CD14-positive monocyte (primary cell): ENCODE measurements at regions not wholly inside any gene's neighbourhood (a gene's known extent, or its start where the extent isn't known, plus 50 kb on each side); places are given as distances from the start of the nearest gene placed in this dataset.

ENCODE experiments used
- DNase-seq, 3 donors: peaks; one replicate each; pipeline ENCODE4 v3.0.0-alpha.2; 2011 to 2022
- H2AFZ ChIP-seq: 2 replicates; pipeline ENCODE4 v1.6.0; 2012; ENCODE audit warnings: mild to moderate bottlenecking, low read depth, low read length, inconsistent platforms; ENCODE audit not compliant: insufficient read depth, poor library complexity, severe bottlenecking
- H3K27ac ChIP-seq, 2 donors: 1 replicate in 1 of 2; 2 replicates in 1 of 2; pipeline ENCODE4 v1.5.1; 2012 to 2013; ENCODE audit warnings: low read length in 2 of 2, control low read depth in 1 of 2, inconsistent platforms in 1 of 2, low read depth in 1 of 2, mild to moderate bottlenecking in 1 of 2
- H3K27me3 ChIP-seq, 2 donors: one replicate each; pipeline versions ENCODE4 v1.6.0 to v1.6.1; 2011 to 2013; ENCODE audit warnings: low read length in 2 of 2; ENCODE audit not compliant: control insufficient read depth in 2 of 2, insufficient read depth in 2 of 2
- H3K36me3 ChIP-seq, 2 donors: replicated peaks in 1 of 2; 1 replicate in 1 of 2; 2 replicates in 1 of 2; pipeline versions ENCODE4 v1.5.1 to v1.6.1; 2012 to 2013; ENCODE audit warnings: low read length in 2 of 2, control low read depth in 1 of 2, inconsistent platforms in 1 of 2, mild to moderate bottlenecking in 1 of 2; ENCODE audit not compliant: insufficient read depth in 2 of 2, control insufficient read depth in 1 of 2
- H3K4me1 ChIP-seq, 2 donors: 1 replicate in 1 of 2; 2 replicates in 1 of 2; pipeline versions ENCODE4 v1.5.1 to v1.6.1; 2012 to 2013; ENCODE audit warnings: low read length in 2 of 2, control low read depth in 1 of 2, inconsistent platforms in 1 of 2, mild to moderate bottlenecking in 1 of 2, moderate library complexity in 1 of 2; ENCODE audit not compliant: insufficient read depth in 2 of 2, control insufficient read depth in 1 of 2
- H3K4me2 ChIP-seq: replicated peaks from 2 replicates; pipeline ENCODE3; 2012; ENCODE audit warnings: low read length, moderate library complexity, mild to moderate bottlenecking; ENCODE audit not compliant: poor library complexity, severe bottlenecking; ENCODE audit errors: extremely low read depth
- H3K4me3 ChIP-seq, 3 experiments: fragments of 200-600 bp in 1 of 3; sonication (generic) in 1 of 3; replicated peaks in 1 of 3; 1 replicate in 2 of 3; 2 replicates in 1 of 3; pipeline ENCODE4 v1.5.1; 2011 to 2013; ENCODE audit warnings: low read length in 3 of 3, mild to moderate bottlenecking in 3 of 3, control low read depth in 2 of 3, low read depth in 2 of 3, inconsistent platforms in 1 of 3, moderate library complexity in 1 of 3
- H3K79me2 ChIP-seq: 2 replicates; pipeline ENCODE4 v1.6.0; 2012; ENCODE audit warnings: mild to moderate bottlenecking, control low read depth, inconsistent platforms, low read length, moderate library complexity; ENCODE audit not compliant: insufficient read depth
- H3K9ac ChIP-seq: 2 replicates; pipeline ENCODE4 v1.6.0; 2017; ENCODE audit warnings: low read length, mild to moderate bottlenecking; ENCODE audit not compliant: insufficient read depth, poor library complexity, severe bottlenecking
- H3K9me3 ChIP-seq, 2 donors: replicated peaks in 1 of 2; 1 replicate in 1 of 2; 2 replicates in 1 of 2; pipeline versions ENCODE4 v1.5.1 to v1.6.1; 2012 to 2013; ENCODE audit warnings: low read length in 2 of 2, control low read depth in 1 of 2; ENCODE audit not compliant: control insufficient read depth in 1 of 2, insufficient read depth in 1 of 2
- H4K20me1 ChIP-seq: 2 replicates; pipeline ENCODE4 v1.6.0; 2012; ENCODE audit warnings: mild to moderate bottlenecking, low read length, control low read depth, moderate library complexity; ENCODE audit not compliant: insufficient read depth
- H3K27ac Mint-ChIP-seq, 7 donors: one replicate each; pipeline ENCODE4 v1.8.0; 2020; ENCODE audit warnings: mild to moderate bottlenecking in 7 of 7, mixed read lengths in 7 of 7, moderate library complexity in 6 of 7, inconsistent platforms in 2 of 7
- H3K27me3 Mint-ChIP-seq, 3 donors: one replicate each; pipeline ENCODE4 v1.8.0; 2021 to 2022; ENCODE audit warnings: low read depth in 3 of 3, mild to moderate bottlenecking in 3 of 3, mixed read lengths in 3 of 3, moderate library complexity in 3 of 3, inconsistent platforms in 1 of 3
- H3K36me3 Mint-ChIP-seq, 2 donors: one replicate each; pipeline ENCODE4 v1.8.0; 2020; ENCODE audit warnings: mixed read lengths in 2 of 2, inconsistent platforms in 1 of 2, mild to moderate bottlenecking in 1 of 2
- H3K4me1 Mint-ChIP-seq: one replicate; pipeline ENCODE4 v1.8.0; 2020; ENCODE audit warnings: mild to moderate bottlenecking, mixed read lengths
- H3K4me3 Mint-ChIP-seq, 2 donors: one replicate each; pipeline ENCODE4 v1.8.0; 2020; ENCODE audit warnings: mild to moderate bottlenecking in 2 of 2, mixed read lengths in 2 of 2, moderate library complexity in 1 of 2
- H3K9me3 Mint-ChIP-seq, 7 donors: one replicate each; pipeline ENCODE4 v1.8.0; 2020 to 2022; ENCODE audit warnings: mixed read lengths in 7 of 7, mild to moderate bottlenecking in 6 of 7, moderate library complexity in 6 of 7, inconsistent platforms in 2 of 7
- CTCF ChIP-seq: fragments of 200-600 bp; IDR thresholded peaks from one replicate; pipeline ENCODE4 v1.8.0; 2022; ENCODE audit warnings: antibody characterized with exemption, mild to moderate bottlenecking
- WGBS: methylation state at CpG from one replicate; pipeline ENCODE4 v1.1.5; 2013; ENCODE audit warnings: missing lambda C conversion rate; ENCODE audit not compliant: insufficient coverage; 5-methylcytosine and 5-hydroxymethylcytosine counted together
- intact Hi-C, 2 donors: fragments of 100-400 bp; cut with micrococcal nuclease; formaldehyde crosslinking; loops; one replicate each; pipeline versions ENCODE4 v1.15.0 to v1.15.1; 2023

GRCh38 chr9:87088621-87089365 is 141.5 kb upstream of the GAS1 start:
- no peak overlapping the region for H3K4me3 Mint-ChIP-seq
- peaks cover 0 to 2% (median 0%) of the 10 kb centered on the region in 3 donors for H3K27me3 Mint-ChIP-seq
- H3K27ac ChIP-seq: no peak overlapping the region
- 88% methylated on average over 1 of the region's 5 CpGs for WGBS
- no peaks in the 10 kb centered on the region for H4K20me1 ChIP-seq
- no peak overlapping the region for H3K9ac ChIP-seq
- DNase-seq: no peak
- H3K9me3 ChIP-seq: peaks cover 5 to 16% of the 10 kb centered on the region in 2 donors
- intact Hi-C loops: no loop called here
- no peaks in the 10 kb centered on the region for H3K36me3 Mint-ChIP-seq
- H3K4me2 ChIP-seq: no peak overlapping the region
- no peak overlapping the region for H3K4me3 ChIP-seq
- H3K27me3 ChIP-seq: no peaks in the 10 kb centered on the region
- H3K79me2 ChIP-seq: no peaks in the 10 kb centered on the region
- H3K36me3 ChIP-seq: no peaks in the 10 kb centered on the region
- H3K27ac Mint-ChIP-seq: no peak overlapping the region
- no peak for TF ChIP-seq CTCF
- H2AFZ ChIP-seq: no peak overlapping the region
- H3K9me3 Mint-ChIP-seq: peaks cover 0 to 22% (median 2%) of the 10 kb centered on the region in 7 donors
- no peaks in the 10 kb centered on the region for H3K4me1 Mint-ChIP-seq
- H3K4me1 ChIP-seq: no peaks in the 10 kb centered on the region

- Histone ChIP-seq H3K9ac (no peak overlapping the region), H3K4me3 (no peak overlapping the region), H3K9me3 (peaks cover 5 to 9% of the 10 kb centered on the region in 2 donors), H3K27me3 (no peaks in the 10 kb centered on the region), H4K20me1 (no peaks in the 10 kb centered on the region), H3K4me2 (no peak overlapping the region), H2AFZ (no peak overlapping the region), H3K79me2 (no peaks in the 10 kb centered on the region), H3K36me3 (no peaks in the 10 kb centered on the region), H3K4me1 (no peaks in the 10 kb centered on the region), H3K27ac (no peak overlapping the region)
- Mint-ChIP-seq H3K4me3 (no peak overlapping the region), H3K4me1 (no peaks in the 10 kb centered on the region), H3K27ac (no peak overlapping the region), H3K9me3 (peaks cover 0 to 17% (median 2%) of the 10 kb centered on the region in 7 donors), H3K36me3 (no peaks in the 10 kb centered on the region), H3K27me3 (peaks cover 0 to 2% (median 0%) of the 10 kb centered on the region in 3 donors)
- TF ChIP-seq CTCF: no peak
- WGBS: 100% methylated on average over 1 of the region's 2 CpGs
- no peak for DNase-seq
- intact Hi-C loops: no loop called here
Measured at GRCh38 chr9:87089506-87089905, 142.2 kb upstream of the GAS1 start.
